Ovary (tissue), 7 donors: ENCODE measurements at regions not wholly inside any gene's neighbourhood (a gene's known extent, or its start where the extent isn't known, plus 50 kb on each side); places are given as distances from the start of the nearest gene placed in this dataset.

ENCODE experiments used
- DNase-seq, 5 donors: peaks; one replicate each; pipeline ENCODE4 v3.0.0-alpha.2; 2019 to 2020
- H3K27ac ChIP-seq, 2 donors: fragments of 200-600 bp; one replicate each; pipeline versions ENCODE4 v1.5.1 to v1.8.0; 2019 to 2022
- H3K27me3 ChIP-seq: fragments of 200-600 bp; one replicate; pipeline ENCODE4 v1.8.0; 2022
- H3K36me3 ChIP-seq: fragments of 200-600 bp; sonication (generic); one replicate; pipeline ENCODE4 v1.5.1; 2019
- H3K4me1 ChIP-seq: one replicate; pipeline ENCODE4 v1.8.1; 2013; ENCODE audit warnings: mild to moderate bottlenecking, moderate library complexity; ENCODE audit not compliant: insufficient read depth
- H3K4me3 ChIP-seq: fragments of 200-600 bp; sonication (generic); one replicate; pipeline ENCODE4 v1.5.1; 2017
- H3K9me3 ChIP-seq, 2 donors: fragments of 200-600 bp in 1 of 2; sonication (generic) in 1 of 2; one replicate each; pipeline versions ENCODE4 v1.5.1 to v1.8.1; 2013 to 2019; ENCODE audit warnings: mild to moderate bottlenecking in 1 of 2, moderate library complexity in 1 of 2
- EP300 ChIP-seq: sonication (generic); formaldehyde crosslinking; IDR thresholded peaks from one replicate; pipeline ENCODE4 v1.6.1; 2017; ENCODE audit warnings: antibody characterized with exemption
- POLR2A ChIP-seq: fragments of 450-650 bp; IDR thresholded peaks from one replicate; pipeline ENCODE4 v1.6.1; 2017; ENCODE audit warnings: antibody characterized with exemption, mild to moderate bottlenecking, moderate library complexity
- WGBS, 3 donors: extraction: QIAGEN DNeasy Blood & Tissue Kit in 1 of 3; methylation state at CpG; one replicate each; pipeline versions ENCODE4 v1.1.5 to v1.1.7; 2013 to 2017; 5-methylcytosine and 5-hydroxymethylcytosine counted together
- intact Hi-C, 4 donors: fragments of 100-400 bp; cut with DNase I; formaldehyde crosslinking; loops; one replicate each; pipeline versions ENCODE4 v1.11.0 to v1.15.1; 2022 to 2023
- TF ChIP-seq, protein P1 (sequence below), 3 donors: fragments of 450-650 bp in 2 of 3; fragments of 200-600 bp in 1 of 3; IDR thresholded peaks; one replicate each; pipeline versions ENCODE4 v1.5.1 to v1.8.0; 2016 to 2022; ENCODE audit warnings: antibody characterized with exemption in 3 of 3, mild to moderate bottlenecking in 1 of 3
- donor health status: DM: no; HTN: no; CAD: no; lungs with moderate emphysema.
- donor health status: DM: no; HTN: no; CAD: no.
- donor health status: Bipolar disorder and iron deficiency.
- donor health status: DM: no; HTN: no; CAD: no.
- donor health status: DM: yes; HTN: yes; CAD: no.

DNA sequence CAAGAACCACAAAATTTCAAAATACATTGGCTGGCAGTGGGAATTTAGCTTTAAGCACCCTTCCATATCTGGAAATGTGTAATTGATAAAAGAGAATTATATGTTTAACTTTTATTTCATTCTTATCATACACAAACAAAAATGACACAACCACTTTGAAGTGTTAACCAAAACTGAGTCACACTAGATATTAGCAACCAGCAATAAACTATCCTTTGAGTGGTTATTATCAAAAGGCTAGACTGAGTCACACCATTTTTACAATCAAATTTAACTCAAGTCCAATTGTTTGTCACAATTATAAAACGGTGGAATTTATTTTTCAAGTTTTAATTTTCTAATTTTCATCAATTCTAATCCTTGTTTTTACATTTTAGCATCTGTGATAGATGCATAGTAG, 121.7 kb downstream of the LIG4 start:
- no peaks in the 10 kb centered on the region for H3K36me3 ChIP-seq
- intact Hi-C loops = no loop called here
- TF ChIP-seq, protein P1, sequence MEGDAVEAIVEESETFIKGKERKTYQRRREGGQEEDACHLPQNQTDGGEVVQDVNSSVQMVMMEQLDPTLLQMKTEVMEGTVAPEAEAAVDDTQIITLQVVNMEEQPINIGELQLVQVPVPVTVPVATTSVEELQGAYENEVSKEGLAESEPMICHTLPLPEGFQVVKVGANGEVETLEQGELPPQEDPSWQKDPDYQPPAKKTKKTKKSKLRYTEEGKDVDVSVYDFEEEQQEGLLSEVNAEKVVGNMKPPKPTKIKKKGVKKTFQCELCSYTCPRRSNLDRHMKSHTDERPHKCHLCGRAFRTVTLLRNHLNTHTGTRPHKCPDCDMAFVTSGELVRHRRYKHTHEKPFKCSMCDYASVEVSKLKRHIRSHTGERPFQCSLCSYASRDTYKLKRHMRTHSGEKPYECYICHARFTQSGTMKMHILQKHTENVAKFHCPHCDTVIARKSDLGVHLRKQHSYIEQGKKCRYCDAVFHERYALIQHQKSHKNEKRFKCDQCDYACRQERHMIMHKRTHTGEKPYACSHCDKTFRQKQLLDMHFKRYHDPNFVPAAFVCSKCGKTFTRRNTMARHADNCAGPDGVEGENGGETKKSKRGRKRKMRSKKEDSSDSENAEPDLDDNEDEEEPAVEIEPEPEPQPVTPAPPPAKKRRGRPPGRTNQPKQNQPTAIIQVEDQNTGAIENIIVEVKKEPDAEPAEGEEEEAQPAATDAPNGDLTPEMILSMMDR (IDR thresholded peaks at IDR 0.05) = no peak
- no peak for TF ChIP-seq POLR2A
- H3K27me3 ChIP-seq = no peaks in the 10 kb centered on the region
- no peak overlapping the region for H3K4me3 ChIP-seq
- no peak overlapping the region for H3K27ac ChIP-seq
- no peaks in the 10 kb centered on the region for H3K4me1 ChIP-seq
- no peak for DNase-seq
- 16 to 33% (median 23%) methylated on average over 1 of the region's 1 CpG for WGBS, 3 donors
- H3K9me3 ChIP-seq = no peaks in the 10 kb centered on the region

DNA sequence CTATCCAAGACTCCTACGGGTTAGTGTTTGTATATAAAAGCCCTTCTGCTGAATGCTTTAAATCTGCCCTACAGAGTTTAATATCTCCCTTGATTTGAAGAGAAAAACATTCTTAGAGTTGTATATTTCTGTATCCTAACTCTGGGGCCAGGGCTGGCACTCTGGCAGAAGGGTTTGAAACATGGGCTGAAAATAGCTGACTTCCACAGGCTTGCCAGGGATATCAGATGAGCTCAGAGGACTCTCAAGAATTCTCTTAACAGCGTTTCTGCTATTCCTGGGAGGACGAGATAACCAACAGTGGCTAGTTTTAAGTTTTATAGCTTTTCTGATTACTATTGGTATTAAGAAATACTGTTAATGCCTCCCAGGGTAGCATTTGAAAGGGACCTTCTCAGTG, 127.5 kb downstream of the LIG4 start:
- no peaks in the 10 kb centered on the region for H3K36me3 ChIP-seq

DNA sequence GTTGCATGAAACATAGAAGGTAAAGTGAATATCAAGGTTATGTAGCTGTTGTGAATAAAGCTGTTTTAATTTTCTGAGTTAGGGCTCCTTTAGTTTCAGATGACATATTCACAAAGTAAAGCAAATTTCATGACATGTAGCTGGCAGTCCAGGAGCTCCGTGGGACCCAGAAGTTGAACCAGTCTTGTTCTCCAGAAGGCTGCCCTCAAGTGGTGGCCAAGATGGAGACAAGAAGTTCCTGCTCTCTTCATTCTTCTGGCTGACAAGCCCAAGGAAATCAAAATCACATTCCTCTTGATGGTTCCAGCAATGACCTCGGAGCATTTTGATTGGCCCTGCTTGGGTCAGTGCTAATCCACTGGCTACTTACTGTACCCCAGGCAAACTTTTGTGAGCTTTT, 128.7 kb downstream of the LIG4 start:
- Histone ChIP-seq H3K36me3 (no peaks in the 10 kb centered on the region), H3K27me3 (no peaks in the 10 kb centered on the region), H3K27ac (no peak overlapping the region), H3K9me3 (no peaks in the 10 kb centered on the region), H3K4me3 (no peak overlapping the region), H3K4me1 (no peaks in the 10 kb centered on the region)
- TF ChIP-seq EP300 (no peak), POLR2A (no peak)
- intact Hi-C loops = no loop called here
- no peak for DNase-seq
- WGBS, 3 donors = 47 to 70% (median 49%) methylated on average over 2 of the region's 2 CpGs

More for the DNA sequence above, 127.5 kb downstream of the LIG4 start:
- Histone ChIP-seq H3K4me3 (no peak overlapping the region), H3K9me3 (no peaks in the 10 kb centered on the region), H3K27me3 (no peaks in the 10 kb centered on the region), H3K4me1 (no peaks in the 10 kb centered on the region), H3K27ac (no peak overlapping the region)
- DNase-seq = no peak
- TF ChIP-seq EP300 = no peak
- TF ChIP-seq, protein P1 (IDR thresholded peaks at IDR 0.05) = no peak
- no peak for TF ChIP-seq POLR2A
- WGBS, 3 donors = 45 to 47% (median 46%) methylated on average over 3 of the region's 3 CpGs
- intact Hi-C loops = no loop called here

DNA sequence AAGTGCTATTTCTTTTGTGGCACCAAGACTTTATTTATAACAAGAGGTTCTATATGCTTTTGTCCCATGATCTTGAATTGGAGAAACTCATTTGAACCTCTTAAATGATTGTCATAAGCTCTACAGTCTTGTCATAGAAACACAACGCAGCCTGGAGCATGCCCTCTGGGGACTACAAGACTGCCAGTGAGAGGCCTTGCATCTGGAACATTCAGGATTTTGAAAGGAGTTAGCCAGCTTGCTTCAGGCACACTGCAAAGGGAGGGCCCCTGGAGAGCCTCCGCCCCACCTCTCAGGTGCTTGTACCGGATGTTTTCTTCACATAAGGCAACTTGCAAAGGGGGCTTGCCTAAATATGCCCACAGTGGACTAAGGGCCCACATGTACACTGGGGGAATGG, 130.5 kb downstream of the LIG4 start:
- Histone ChIP-seq H3K27ac (no peak overlapping the region), H3K27me3 (no peaks in the 10 kb centered on the region), H3K9me3 (no peaks in the 10 kb centered on the region), H3K4me3 (no peak overlapping the region), H3K4me1 (no peaks in the 10 kb centered on the region), H3K36me3 (no peaks in the 10 kb centered on the region)
- intact Hi-C loops = no loop called here
- WGBS, 3 donors = 81 to 87% (median 86%) methylated on average over 3 of the region's 3 CpGs
- TF ChIP-seq POLR2A (no peak), EP300 (no peak)
- TF ChIP-seq, protein P1 (IDR thresholded peaks at IDR 0.05) = no peak
- no peak for DNase-seq

DNA sequence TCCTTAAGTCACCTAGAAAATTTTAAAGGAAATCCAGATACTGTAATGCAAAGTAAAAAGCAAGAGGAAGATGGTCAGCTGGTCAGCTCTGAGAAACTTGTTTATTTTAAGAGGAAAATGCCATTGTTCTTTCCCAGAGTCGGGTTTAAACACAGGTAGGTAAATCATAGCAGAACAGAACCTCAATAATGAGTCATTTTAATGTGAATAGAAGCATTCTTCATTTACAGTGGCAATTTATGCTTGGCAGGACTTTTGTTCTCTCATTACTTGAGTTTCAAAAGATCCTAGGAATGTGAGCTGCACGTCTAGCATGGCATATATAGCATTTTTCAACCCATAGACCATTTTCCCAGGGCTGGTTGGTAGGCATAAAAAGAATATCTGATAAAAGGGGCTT, 132.3 kb downstream of the LIG4 start:
- Histone ChIP-seq H3K27ac (no peak overlapping the region), H3K4me3 (no peak overlapping the region), H3K36me3 (no peaks in the 10 kb centered on the region), H3K27me3 (no peaks in the 10 kb centered on the region), H3K9me3 (no peaks in the 10 kb centered on the region), H3K4me1 (no peaks in the 10 kb centered on the region)
- intact Hi-C loops = no loop called here
- DNase-seq = no peak
- TF ChIP-seq, protein P1 (IDR thresholded peaks at IDR 0.05) = no peak
- TF ChIP-seq POLR2A (no peak), EP300 (no peak)
- WGBS, 3 donors = 19 to 24% (median 24%) methylated on average over 2 of the region's 2 CpGs
